ENCODE measurements at regions not wholly inside any gene's neighbourhood (a gene's known extent, or its start where the extent isn't known, plus 50 kb on each side); places are given as distances from the start of the nearest gene placed in this dataset.
A peak's percentile ranks its signal among the peaks of the same experiment; 100 is the strongest.

DNA sequence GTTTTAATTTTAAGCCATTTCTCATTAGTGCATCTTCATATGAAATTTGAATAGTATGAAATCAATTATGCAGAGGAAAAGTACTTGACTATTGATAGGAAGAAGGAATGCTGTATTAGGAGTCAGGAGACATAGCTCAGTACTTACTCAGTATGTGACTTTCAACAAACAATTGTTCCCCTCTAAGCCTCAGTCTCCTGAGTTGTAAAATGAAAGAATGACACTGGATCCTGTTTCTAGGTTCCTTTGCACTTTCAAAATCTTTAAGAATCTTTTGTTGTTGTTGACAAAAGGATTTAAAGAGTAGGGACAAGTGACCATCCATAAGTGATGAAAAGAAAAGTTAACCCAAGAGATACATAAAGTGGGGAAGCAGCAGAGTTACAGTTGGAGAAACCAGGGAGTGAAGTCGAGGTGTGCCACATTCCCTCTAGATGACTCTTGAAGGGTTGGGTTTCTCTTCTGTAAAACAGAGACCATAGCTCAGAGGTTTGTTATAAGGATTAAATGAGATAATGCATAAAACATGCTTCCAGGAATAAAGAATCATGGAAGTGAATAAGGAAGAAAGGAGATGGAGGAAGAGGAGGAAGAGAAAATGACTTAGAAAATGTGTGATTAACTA lies 105.7 kb upstream of the KCNJ15 start:
- DNase-seq (ENCODE audit: low spot score), result no peak

DNA sequence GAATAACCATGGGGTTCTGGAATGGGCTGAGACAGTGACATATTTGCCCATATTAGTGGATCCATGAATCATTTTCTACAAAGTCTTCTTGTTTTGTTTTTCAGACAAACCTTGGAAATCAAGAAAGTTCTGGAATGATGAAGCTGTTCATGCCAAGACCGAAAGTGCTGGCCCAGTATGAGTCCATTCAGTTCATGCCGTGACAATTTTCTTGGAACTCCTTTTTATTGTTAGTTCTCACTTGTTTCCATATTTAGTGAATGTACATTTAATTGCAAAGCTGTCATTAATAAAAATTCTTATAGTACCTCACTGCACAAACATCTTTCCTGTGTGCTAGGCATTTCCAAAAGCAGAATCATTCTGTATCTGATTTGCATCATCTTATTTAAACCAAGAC lies 100.6 kb upstream of the KCNJ15 start:
- DNase-seq (ENCODE audit: low spot score), result no peak

DNA sequence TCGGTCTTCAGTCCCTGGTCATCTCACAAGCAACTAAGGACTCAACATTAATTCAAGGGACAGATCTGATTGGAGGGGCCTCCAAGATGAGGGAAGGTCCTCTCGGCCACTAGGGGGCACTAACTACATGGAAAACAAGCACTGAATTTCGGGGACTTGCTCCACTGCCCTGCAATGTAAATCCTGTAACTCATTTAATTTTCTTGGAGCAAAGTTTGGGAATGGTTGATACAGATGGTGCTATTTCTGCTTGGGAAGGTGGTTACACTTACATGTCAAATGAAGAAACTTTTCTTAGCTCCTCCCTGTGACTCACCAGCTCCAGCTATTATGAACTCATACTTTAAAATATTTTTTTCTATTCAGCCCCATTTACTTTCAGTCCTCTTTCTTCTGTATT lies 97.4 kb upstream of the KCNJ15 start:
- peak; percentile 87 for DNase-seq (ENCODE audit: low spot score)

DNA sequence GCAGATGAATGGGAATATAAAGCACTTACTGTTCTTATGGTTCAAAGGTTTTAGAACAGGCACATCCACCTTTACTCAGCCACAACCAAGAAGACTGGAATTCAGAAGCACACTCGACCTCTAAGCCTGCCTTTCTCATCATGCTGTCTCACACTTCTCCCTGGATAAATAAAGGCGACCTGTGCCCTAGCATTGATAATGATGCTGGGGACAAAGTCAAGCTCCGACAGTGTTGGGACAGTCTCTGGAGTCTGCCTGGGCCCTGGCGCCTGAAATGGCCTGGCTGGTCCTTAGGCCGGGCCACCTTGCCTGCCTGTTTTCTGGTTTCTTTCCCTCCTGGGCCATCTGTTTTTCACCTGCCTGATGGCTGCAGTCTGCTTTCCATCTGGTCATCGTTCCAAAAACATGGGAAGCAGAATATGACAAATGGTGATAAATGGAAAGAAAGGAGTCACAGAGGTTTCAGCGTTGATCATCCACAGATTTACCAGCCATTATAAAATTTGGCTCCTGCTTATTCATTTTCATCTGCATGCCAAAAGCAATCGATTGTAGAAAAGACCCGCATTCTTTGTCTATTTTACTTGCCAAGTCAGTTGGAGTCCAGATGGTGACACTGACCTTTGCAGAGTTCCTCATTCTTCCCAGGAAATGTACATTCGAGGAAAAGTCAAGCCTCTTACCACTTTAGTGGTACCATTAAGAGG lies 91.2 kb upstream of the KCNJ15 start:
- no peak for DNase-seq (ENCODE audit: low spot score)

DNA sequence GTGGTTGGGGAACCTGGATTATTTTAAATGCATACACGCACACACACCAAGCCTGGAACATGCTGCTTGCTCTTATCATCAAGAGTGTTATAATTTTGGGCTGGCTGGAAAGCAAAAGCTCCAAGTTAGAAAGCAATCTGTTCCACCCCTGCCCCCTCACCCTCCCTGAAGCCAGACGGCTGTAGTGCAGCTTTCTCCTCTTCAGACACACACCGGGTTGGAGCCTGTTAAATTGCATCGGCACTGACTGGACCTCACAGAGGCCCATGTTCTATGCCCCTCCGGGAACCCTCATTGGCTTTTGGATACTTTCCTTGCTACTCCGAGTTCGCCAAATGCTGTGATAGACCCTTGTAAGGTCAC lies 90.6 kb upstream of the KCNJ15 start:
- no peak for DNase-seq (ENCODE audit: low spot score)

DNA sequence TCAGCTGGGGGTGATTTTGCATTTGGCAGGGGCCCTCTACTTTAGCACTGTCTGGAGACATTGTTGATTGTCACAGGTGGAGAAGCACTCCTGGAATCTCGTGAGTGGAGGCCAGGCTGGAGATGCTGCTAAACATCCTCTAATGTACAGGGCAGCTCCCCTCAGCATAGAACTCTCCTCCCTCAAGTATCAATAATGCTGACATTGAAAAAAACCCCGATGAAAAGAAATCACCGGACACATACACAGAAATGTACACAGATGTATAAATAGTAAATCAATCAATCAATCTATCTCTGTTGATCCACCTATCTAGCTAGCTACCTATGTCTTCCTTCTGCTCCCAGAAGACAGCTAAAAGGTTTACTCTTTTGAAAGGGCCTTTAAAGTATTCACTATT lies 89.4 kb upstream of the KCNJ15 start:
- DNase-seq (ENCODE audit: low spot score), result no peak

DNA sequence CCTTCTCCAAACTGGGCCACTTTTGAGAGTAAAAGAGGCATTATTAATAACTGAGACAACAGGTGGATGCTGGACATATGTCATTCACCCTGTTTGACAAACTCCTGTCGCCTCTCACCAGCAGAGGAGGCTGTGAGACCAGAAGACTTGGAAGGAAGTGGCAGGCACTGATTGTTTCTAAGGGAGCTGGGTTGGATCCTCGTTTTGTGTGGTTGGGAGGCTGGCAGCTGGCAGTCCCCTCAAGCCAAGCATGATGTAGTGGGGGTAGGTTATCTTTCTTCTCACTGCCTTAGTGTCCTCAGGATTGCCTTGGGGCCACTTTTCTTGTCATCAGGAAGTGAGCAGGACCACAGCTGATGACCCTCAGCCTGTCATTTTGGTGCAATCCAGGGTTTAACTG lies 86.5 kb upstream of the KCNJ15 start:
- DNase-seq (ENCODE audit: low spot score), result peak; percentile 48

DNA sequence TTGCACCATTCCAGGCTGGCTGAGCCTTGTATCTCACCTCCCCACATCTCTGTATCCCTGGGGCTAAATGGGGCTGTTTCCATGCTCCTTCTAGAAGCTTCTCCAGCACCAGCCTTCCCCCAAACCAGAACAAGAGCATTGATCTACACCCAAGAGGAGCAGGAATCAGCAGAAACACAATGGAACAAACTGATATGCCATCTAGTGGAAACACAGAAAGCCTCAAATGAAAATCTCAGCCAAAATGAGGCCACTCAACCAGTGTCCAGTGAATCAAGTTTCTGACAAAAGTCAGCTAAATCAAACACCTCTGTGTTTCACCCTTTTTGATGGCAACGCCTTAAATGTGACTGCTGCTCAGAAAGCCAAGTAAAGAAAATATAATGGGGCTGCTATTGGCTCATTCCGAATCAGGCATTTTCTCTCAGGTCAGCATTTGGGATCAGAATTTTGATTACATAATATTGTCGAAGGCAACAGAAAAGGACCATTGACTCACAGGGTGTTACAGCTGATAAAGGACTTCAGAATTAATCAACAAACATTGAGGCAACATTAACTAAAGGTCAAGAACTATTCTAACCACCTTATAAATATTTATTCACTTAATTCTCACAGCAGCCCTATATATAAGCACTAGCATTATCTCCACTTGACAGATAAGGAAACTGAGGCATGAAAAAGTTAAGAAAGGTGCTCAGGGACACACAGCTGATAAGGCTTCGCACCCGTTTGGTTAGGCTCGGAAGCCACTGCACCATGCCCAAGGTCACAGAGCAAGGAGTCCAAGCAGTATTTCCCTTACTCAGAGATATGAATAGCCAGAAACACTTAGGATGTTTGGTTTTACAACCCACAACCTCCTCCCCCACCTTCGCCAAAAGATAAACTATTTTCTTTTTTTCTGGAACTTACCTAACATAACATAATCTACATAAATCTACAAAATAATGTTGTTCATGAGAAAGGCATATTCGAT lies 85.8 kb upstream of the KCNJ15 start:
- DNase-seq (ENCODE audit: low spot score), result peak; percentile 18

DNA sequence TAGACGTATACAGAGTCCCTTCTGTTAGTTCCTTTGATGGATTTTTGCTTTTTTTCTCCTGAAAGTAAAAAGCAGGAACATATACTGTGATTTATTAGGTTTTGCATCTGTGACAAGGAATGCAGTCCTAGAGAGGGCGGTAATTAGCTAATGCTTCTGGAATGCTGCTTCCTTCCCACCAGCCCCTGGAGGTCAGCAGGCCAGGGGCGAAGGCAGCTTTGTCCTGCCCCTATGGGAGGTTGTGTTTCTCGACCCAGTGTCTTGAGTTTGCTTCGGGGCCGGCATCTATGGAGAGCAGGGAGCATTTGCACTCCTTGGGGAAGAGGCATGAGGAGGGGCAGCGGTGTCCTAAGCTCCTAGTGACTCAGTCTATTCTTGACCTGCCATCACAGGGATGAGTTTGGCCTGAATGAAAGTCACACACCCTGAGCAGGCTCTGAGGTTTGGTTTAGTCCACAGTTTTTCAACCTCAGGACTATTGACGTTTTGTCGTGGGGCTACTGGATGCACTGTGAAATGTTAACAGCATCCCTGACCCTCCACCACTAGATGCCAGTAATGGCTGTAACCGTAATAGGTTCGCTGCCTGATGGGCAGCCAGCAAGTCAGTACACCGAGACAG lies 85.0 kb upstream of the KCNJ15 start:
- DNase-seq (ENCODE audit: low spot score), result peak; percentile 64

DNA sequence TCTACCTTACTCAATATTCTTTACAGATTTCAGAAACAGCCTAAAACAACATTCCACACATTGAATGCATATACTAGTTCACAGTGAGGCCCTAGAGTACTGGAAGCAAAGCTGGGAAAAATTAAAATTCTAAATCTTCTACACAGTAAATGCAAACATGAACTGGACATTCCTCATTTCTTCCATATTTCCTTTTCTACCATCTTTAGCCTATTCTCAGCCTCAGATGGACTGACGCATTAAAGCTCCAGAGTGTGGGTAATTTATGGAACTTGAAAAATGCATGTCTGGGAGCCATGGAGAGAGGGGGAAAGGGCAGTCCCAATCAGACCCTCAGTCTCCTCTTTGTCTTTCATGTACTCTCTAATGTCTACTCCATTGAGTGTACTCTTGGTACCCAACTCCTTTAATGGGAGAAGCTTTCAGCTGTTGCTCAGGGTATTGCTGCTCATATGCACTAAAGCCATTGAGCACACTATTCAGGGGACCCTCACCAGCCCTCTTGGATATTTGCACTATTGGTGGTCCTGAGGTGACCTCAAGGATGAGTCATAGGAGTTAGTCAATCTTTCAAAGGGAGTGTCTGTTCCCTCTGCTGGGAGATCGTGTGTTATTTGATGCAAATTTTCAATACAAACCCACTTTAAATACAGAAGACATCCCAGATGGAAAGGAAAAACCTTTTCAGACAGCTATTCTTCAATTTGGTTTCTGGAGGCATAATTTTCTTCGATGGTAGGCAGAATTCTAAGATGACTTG lies 83.3 kb upstream of the KCNJ15 start:
- DNase-seq (ENCODE audit: low spot score), result no peak

DNA sequence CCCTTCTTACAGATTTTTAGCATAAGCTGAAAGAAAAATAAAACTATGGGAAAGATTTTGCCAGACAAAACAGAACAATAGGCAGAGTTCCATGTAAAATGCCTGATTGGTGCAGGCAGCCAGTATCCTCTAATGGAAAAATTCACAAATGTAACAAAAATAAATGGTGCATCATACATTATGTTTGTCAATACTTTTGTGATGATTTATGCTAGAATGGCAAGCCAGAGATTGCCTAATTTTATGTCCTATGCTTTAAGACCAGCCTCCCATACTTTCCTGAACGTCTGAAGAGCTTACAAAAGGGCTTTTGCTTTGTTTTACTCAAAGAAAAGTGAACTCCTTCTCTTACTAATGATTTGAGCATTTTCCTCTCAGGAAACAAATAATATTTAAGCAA lies 81.5 kb upstream of the KCNJ15 start:
- no peak for DNase-seq (ENCODE audit: low spot score)

DNA sequence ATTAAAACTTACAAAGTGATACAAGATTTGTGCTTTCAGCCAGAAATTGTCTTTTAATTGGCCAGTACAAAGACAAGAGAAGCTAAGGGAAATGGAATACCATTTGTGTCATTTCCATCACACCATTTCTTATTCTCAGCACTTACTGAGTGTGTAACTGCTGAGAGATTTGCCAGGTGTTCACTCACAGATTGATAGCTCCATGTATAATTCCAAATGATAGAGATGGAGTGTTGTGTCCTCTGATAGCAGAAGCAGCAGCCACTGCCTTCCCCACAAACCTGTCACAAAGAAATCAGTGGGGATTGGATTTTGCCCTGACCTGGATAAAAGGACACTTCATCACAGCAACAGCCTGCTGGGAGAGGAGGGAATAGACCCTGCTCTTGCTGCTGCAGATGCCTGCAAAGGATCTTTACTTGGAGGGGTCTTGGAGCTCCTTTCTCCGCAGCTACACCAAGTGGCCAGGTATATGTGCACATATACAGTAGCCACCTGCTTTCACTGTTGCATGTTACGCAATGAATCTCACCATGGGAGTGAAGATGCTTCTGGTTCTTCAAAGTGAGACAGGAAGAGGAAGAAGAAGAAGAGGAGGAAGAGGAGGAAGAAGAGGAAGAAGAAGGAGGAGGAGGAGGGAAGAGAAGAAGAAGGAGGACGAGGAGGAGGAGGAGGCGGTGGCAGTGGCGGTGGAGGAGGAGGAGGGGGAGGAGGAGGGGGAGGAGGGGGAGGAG lies 78.7 kb upstream of the KCNJ15 start:
- DNase-seq (ENCODE audit: low spot score), result no peak

DNA sequence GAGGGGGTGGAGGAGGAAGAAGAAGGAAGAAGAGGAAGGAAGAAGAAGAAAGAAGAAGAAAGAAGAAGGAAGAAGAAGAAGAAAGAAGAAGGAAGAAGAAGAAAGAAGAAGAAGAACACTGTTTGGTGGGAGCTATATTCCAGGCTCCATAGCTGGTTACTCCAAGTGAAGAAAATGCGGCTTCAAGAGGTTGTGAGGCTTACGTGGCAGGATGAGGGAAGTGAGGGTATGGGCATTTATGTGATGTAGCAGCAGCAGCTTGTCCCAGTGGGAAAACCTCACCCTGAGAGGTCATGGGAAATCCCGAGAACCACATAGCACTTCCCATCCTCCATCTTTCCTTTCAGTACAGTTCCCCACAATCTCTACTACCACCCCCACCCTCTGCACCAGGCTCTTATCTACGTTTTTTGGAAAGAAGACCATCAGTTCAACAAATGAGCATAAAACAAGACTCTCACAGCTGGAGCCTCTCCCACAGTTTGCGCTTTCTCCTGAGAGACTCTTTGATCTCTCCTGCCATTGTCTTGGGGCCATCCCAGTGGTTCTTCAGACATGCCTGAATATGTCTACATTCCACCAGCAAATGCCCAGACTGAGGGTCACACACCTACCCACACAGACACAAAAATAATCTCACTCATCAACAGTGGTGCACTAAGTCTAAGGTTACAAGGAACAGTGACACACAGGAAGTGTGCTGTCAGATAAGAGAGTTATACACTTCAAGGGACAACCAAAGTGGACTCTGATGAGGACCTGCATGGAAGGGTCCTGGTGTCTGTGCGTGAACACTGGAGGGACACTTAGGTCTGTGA lies 77.9 kb upstream of the KCNJ15 start:
- no peak for DNase-seq (ENCODE audit: low spot score)

DNA sequence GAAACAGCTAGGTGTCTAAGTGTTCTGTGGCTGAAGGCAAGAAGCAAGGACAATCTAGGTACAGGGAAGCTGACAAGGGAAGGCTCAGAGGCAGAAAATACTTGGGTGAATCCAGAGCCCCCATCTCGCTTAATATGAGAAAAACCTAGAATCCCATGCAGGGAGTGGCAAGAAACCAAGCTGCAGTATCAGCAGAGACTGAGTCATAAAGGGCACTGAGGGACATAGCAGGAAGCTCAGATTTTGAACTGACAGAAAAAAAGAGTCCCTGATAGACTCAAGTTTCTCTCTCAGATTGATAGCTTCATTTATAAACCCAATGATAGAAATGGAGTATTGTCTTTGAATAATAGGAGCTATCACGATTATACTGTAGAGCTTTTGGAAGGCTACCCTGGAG lies 77.3 kb upstream of the KCNJ15 start:
- no peak for DNase-seq (ENCODE audit: low spot score)

DNA sequence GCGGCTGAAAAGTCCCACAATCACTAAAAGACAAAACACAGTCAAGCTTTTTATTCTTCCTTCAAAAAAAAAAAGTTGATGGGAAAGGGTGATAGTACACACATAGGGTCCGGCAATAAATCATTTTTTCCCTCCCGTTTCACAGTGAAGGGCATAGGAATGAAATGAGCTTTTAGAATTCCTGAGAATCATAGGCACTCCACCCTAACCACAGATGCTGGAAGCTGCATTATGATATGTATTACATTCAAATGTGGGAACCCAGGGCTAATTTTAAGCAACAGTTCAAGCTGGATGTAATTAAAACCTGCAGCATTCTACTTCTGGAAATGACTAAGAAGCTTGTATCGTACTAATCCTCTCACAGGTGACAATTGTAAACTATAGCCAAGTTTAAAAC lies 75.7 kb upstream of the KCNJ15 start:
- DNase-seq (ENCODE audit: low spot score), result no peak

DNA sequence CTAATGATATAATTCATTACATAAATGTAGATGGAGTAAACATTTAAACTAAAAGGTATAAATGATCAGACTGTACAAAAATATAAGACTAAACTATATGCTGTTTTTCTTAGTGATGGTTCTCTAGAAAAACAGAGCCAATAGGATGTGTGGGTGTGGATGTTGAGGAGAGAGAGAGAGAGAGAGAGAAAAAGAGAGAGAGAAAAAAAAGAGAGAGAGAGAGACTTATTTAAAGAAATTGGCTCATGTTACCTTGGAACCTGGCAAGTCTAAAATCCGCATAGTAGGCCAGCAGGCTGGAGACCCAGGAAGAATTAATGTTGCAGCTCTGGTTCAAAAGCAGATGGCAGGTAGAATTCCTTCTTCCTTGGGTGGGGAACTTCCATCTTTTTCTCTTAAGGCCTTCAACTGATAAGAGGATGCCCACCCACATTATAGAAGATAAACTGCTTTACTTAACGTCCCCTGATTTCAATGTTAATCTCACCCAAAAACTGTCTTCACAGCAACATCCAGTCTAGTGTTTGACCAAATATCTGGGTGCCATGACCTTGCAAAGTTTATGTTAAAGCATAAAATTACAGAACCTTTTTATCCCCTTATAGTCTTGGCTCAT lies 74.3 kb upstream of the KCNJ15 start:
- no peak for DNase-seq (ENCODE audit: low spot score)

DNA sequence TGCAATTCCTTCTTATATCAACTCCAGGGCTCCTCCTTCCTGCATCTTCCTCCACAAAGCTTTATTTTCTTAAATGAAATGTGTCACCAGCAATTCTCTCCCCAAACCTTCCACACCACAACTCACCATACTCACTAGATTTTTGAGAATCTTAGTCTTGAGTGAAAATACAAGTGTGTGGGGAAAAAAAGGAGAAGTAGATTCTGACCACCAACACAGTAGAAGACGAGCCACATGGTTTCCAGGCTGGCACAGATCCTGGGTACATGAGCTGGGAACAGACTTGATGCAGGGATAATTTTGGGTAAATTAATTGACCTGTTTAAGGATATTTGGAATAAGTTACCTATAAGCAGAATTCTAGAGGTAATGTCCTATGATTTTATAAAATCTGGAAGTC lies 72.8 kb upstream of the KCNJ15 start:
- no peak for DNase-seq (ENCODE audit: low spot score)

DNA sequence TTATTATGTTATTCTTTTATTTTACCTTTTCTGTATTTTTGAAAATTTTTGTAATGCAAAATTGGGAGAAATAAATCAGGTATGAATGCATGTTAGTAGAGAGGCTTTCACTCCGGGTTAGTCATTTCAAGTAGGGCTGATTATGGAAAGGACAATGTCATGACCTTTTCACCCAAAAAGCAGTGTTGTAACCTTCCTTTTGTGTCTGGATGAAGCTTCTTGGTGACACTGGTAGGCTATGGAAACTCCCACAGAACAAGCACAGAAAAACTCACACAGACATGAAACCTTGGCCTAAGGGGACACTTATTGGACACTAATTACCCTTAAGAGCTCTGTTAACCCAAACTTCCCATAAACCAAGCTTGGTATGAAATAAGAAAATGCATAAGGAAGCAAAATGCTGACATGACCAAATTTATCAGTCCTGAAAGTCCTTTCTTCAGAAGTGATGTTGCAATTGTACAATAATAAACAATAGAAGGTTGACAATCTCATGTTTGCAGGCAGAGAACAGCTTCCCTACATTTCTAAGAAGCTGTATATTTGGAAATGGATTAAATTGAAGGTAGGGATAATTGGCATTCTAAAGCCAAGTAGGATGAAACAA lies 70.0 kb upstream of the KCNJ15 start:
- no peak for DNase-seq (ENCODE audit: low spot score)

DNA sequence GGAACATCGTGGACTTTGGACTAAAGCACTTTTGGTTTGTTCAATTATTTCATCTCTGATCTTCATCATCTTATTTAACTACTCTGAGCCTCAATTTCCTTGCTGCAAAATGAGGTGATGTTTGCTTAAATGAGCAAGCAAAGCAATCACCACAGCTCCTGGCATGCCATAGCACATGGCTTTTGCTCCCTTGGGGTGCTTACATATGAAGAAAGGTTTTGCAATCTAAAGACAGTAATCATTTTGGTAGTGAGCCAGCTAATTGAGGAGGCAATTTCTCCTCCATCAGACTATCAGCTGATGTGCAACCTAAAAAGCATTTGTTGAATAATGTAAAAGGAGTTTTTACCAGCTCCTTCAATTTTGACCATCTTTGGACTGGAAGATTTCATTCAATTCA lies 68.8 kb upstream of the KCNJ15 start:
- no peak for DNase-seq (ENCODE audit: low spot score)

Data from H4 (cell line).